VCaP (cell line): ENCODE measurements at regions not wholly inside any gene's neighbourhood (a gene's known extent, or its start where the extent isn't known, plus 50 kb on each side); places are given as distances from the start of the nearest gene placed in this dataset.
"Not testable (repeated sequence)": the region's sequence is repeated elsewhere in the genome, so short reads cannot be mapped to it uniquely, and the experiment has no call there.

Experiments used
- H3K27ac ChIP-seq: fragments of 450-650 bp; 2 replicates; pipeline ENCODE4 v1.5.1; 2017
- CTCF ChIP-seq: fragments of 450-650 bp; conservative IDR thresholded peaks from 2 replicates; pipeline ENCODE4 v1.5.1; 2017; ENCODE audit warnings: mild to moderate bottlenecking, moderate library complexity

- TF ChIP-seq CTCF, result no peak
- no peak overlapping the region for H3K27ac ChIP-seq
These were observed 111.7 kb upstream of the CDK13 start for GRCh38 chr7:39838326-39838725.

- TF ChIP-seq CTCF, result no peak
- no peak overlapping the region for H3K27ac ChIP-seq
These were observed 105.0 kb upstream of the CDK13 start for GRCh38 chr7:39845006-39845405.

- no peak for TF ChIP-seq CTCF
- no peak overlapping the region for H3K27ac ChIP-seq
These were observed 102.8 kb upstream of the CDK13 start for GRCh38 chr7:39847227-39847626.

- TF ChIP-seq CTCF, result no peak
- H3K27ac ChIP-seq, result no peak overlapping the region
These were observed 98.5 kb upstream of the CDK13 start for GRCh38 chr7:39851466-39852045.

GRCh38 chr7:39854616-39855324, 95.3 kb upstream of the CDK13 start:
- not testable (repeated sequence) for H3K27ac ChIP-seq

- H3K27ac ChIP-seq, result no peak overlapping the region
- TF ChIP-seq CTCF, result no peak
These were observed 94.8 kb upstream of the CDK13 start for GRCh38 chr7:39855325-39855674.

GRCh38 chr7:39863675-39864322, 86.3 kb upstream of the CDK13 start:
- peak; percentile 77 for TF ChIP-seq CTCF
- H3K27ac ChIP-seq, result not testable (repeated sequence)

- H3K27ac ChIP-seq, result not testable (repeated sequence)
These were observed 80.1 kb upstream of the CDK13 start for GRCh38 chr7:39869888-39870522.

GRCh38 chr7:39871610-39872009, 78.4 kb upstream of the CDK13 start:
- H3K27ac ChIP-seq, result not testable (repeated sequence)
